GM18870 (cell line): ENCODE measurements at regions not wholly inside any gene's neighbourhood (a gene's known extent, or its start where the extent isn't known, plus 50 kb on each side); places are given as distances from the start of the nearest gene placed in this dataset.
"Not testable (repeated sequence)": the region's sequence is repeated elsewhere in the genome, so short reads cannot be mapped to it uniquely, and the experiment has no call there.

ENCODE experiments used
- ATAC-seq: cut with Tn5 transposase; IDR thresholded peaks from one replicate; pipeline ENCODE4 v1.9.1; 2021; ENCODE audit warnings: moderate library complexity; ENCODE audit not compliant: unreplicated experiment

DNA sequence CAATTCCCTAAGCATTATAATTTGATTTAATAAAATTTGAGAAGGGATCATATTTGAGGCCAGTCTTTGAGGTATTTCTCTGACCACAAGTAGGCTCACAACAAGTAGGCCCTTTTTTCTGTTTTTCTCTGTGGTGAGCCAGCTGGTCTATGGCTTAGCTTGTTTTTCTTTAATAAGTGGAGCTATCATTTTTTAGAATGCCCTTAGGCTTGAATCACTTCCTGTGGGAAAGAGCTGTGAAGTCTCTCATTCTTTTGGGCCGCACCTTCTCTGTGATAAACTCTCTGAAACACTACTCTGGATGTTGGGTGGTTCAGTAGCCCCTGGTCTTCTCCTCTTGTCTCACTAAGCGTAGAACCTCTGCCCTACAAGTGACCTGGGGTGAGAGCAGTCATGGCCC, 235.9 kb downstream of the SUCLG1 start:
- no peak for ATAC-seq

DNA sequence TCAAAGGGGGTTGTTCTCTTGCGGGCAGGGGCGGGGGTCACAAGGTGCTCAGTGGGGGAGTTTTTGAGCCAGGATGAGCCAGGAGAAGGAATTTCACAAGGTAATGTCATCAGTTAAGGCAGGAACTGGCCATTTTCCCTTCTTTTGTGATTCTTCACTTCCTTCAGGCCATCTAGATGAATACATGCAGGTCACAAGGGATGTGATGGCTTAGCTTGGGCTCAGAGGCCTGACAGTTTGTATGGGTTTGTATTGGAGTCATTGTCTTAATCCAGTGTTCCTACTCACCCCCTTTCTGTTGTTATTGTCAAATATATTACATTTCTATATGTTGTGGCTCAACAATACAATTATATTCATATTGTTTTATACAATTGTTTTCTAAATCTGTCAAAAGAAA, 238.0 kb downstream of the SUCLG1 start:
- not testable (repeated sequence) for ATAC-seq

DNA sequence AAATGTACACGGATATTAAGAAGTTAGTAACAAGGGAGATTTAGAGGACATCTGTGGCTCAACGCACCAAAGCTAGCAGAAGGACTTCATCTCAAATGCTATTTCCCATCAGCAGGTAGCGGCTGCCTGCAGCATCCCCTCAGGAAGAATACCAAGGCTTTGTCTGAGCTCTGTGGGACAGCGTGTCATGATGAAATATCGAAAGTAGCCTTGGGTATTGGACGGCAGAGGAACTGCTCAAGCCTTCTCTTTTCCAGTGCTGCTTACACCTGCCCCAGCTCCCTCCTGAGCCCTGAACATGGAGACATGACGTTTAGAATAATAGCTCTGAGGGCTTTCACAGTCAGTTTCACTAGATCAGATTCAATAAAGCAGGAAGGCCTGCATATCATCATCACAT, 241.6 kb downstream of the SUCLG1 start:
- ATAC-seq = no peak

DNA sequence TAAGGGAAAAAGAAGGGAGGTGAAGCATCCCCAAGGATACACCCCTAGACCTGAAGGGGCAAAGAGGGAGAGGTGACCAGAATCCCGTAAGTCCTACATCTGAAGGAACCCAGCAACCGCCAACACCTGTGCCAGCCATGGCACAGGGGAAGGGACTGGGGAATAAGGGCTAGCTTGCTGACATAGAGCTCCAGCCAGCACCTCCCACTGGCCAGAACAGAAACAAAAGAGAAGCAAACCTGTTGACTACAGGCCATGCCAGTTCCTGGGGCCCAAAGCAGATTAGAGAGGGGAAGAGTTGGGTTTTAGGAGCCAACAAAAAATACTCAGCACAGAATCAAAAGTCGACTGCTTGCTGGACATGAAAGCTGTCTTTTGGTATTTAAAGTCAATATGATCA, 244.6 kb downstream of the SUCLG1 start:
- ATAC-seq = no peak

DNA sequence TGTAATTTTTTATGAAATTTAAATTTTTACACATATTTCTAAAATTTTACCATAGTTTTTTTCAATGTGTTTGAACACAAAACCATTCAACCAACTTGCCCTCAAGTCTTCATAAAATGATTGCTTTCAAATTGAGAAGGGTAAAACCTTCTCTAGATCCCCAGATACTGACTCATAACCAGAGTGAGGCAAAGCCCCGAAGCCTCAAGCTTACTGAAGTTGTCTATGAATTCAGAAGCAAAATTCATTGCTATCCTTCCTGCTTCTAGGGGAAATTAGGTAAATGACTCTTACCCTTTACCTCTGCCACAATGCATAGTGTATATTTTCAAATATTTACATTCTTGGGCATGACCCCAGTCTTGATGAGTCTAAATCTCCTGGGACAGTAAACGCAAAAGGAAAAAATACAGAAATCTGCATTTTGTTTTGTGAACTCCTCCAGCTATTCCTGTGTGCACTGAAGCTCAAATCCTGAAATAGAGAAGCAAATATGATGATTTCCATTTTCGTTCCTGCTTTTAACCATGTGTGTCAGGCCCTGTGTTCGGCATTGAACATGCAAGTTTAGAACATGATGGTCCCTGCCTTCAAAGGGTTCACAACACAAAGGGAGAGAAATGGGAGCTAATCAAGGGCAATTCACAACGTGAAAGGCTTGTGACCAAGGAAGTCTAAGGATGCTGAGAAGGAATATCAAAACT, 246.3 kb downstream of the SUCLG1 start:
- peak; percentile 90 for ATAC-seq

DNA sequence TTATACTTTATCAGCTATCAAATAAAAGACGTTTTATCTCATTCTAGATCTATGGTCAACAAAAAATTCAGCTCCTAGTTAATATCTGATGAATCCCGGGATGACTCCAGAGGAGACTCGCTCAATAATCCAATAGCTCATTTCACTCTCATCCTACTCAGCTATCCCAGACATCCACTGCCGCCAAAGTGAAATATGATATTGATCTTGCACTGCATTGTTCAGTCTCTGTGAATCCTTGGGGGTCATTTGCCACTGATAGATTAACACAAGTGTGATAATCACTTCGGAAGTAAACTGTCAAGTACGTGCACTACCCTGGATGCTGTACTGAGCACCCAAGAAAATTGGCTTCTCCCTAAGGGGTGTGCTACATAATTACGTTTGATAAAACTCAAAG, 249.1 kb downstream of the SUCLG1 start:
- ATAC-seq = no peak

DNA sequence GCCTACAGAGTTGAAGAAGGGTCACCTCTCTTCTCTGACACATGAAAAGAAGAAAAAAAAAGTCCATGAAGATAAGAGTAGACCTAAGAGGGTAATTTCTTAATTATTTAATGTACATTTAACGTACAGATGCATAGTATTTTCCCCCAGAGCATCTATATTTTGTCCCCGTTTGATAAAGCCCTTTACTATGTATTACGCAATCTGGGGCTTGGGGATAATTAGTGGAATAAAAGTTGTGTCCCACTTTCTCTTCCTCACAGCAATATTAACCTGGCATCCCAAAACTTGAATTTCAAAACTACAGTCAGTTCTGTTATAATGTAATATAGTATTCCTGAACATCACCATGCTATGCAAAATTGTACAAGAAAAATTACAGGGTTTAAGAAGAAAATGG, 254.1 kb downstream of the SUCLG1 start:
- no peak for ATAC-seq

DNA sequence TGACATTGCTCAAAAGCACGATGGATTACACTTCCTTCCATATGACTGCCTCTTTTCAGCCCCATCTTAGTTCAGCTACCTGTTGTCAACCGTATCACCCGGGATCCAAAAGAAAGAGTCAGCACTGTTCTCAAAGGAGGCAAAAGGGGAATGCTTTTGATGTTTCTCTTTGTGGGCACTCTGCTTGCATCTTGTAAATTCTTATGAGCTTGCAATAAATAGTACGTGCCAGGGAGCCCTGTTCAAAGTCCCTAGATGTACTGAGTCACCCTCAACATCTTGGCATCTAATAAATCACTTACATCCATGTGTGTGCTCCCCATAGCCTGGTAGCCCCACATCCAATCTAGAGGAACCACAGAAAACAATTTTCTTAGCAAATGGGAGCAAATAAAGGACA, 256.9 kb downstream of the SUCLG1 start:
- no peak for ATAC-seq

DNA sequence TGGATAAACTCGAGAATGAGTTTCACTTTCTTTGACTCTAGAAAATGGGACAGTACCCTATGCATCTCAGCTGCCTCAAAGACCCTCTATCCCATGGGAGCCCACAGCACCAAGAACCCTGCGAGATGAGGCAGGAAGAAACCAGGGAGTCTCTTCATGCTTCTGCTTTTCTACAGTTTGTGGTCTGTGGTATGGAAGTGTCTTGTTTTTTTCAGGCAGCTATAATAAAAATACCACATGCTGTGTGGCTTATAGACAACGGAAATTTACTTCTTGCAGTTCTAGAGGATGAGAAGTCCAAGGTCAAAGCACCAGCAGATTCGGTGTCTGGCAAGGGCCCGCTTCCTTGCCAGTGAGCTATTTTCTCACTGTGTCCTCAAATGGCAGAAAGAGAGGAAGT, 257.9 kb downstream of the SUCLG1 start:
- ATAC-seq = no peak

DNA sequence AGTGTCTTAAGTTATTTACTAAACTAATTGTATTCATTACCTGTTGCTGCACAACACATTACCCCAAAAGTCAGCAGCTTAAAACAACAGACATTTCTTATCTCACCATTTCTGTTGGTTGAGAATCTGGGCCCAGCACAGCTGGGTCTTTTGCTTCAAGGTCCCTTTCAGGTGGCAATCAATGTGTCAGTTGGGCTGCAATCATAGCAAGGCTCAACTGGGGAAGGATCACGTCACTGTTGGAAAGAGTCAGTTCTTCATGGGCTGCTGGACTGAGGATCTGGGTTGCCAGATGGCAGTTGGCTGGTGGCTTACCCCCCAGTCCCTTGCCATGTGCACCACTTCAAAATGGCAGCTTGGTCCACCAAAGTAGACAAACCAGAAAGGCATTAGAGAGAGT, 261.2 kb downstream of the SUCLG1 start:
- ATAC-seq = no peak

DNA sequence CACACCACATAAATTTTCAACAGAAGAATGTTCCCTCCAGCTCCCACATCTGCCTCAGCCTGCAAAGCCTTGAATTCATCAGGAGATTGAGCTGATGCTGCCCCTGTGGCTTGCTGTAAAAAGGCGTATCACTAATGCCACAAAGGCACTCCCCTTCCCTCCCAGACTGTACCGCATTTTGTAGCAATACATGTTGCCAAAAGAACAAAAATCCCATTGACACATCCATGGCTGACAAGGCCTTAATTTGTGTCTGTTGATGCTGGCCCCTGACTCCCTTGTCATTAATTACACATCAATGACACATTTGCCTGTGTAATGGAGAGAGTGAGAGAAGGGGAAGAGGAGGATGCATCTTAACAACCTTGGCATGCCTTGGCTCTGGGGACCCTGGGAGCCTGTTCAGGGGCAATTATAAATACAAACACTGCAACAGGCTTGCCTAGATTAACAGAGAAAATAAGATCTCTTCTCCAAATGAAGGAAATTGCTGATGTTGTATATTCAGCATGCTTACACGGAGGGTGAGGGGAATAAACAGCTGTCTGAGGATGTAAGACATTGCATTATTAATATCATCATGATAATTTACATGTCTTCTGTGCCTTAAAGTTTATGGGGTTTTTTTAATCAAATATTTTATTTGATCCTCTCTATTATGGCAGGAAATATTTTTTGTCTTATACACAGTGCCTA, 264.0 kb downstream of the SUCLG1 start:
- no peak for ATAC-seq

DNA sequence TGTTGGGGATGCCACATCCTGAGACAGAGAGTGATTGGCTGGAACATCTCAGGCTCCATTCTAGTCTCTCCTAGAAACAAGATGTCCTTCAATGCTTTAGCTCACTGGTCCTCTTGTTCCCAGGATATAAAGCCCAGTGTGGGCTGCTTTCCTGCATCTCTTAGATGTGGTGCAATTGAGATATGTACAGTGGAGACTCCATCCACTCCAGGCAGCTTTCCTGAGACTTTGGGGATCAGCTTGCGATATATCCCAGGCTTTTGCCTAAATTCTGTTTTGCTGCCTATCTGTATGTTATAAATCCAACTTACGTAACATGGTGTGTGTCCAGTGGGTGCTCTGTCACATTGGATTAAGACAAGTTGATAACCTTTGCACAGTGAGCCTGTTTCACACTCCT, 264.9 kb downstream of the SUCLG1 start:
- ATAC-seq = no peak

DNA sequence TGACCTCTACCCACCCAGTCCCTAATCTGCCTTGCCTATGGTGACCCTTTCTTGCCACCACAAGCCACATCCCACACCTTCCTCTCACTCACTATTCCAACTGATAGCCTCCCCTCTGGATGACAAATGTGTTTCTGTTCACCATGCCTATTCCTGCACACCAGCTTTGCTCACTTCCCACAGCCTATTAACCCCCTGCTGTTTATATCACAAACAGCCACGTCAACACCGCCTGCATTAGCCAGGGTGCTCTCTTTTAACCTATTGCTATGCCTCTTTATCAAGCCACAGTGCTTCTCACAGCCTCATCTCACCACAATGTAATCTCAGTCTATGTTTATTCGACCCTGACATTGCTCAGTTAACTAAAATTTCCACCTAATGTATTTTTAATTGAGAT, 271.8 kb downstream of the SUCLG1 start:
- ATAC-seq = no peak

DNA sequence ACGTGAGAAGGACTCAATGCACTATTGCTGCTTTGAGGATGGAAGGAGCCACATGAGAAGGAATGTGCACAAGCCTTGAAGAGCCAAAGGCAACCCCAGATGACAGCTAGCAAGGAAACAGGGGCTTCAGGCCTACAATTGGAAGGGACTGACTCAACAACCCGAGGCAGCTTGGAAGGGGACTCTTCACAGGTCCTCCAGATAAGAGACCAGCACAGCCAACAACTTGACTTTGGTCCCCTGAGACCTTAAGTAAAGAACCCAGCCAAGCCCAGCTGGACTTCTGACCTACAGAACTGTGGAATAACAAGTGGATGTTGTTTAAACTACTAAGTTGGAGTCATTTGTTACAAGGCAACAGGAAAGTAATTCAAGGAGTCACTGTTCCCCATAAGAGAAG, 277.2 kb downstream of the SUCLG1 start:
- no peak for ATAC-seq

DNA sequence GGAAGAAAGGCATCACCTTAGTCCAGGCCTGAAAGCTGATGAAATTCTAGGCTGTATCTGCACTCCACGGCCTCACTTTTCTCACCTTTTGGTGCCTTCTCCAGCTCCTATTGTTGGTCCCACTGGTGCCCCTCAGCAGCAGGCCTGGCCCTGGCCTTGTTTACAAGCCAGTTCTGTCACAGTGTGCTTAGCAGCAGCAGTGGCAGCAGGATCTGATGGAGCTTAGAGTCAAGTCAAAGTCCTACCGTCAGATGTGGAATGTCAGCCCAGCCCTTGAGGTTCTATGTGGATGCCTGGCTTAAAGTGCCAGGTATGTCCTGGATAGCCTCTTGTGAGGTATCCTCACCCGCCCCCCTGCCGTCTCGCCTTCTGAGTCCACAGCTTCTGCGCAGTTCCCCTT, 281.3 kb downstream of the SUCLG1 start:
- no peak for ATAC-seq

DNA sequence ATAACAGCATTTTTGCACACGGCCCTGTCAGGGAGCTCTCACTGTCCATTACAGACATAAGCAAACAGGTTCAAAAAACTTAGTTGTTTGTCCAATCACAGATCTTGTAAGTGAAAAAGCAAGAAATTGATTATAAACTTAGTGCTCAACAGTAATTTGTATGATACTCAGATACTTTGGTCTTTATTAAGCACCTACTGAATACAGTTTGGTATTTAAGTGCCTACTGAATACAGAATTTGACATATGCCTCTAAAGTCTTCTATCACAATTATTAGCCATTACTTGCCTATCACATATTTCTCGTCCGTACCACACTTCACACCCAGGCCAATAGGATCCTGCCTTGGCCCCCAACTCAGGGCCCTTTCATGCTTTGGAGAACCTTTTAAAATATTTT, 283.1 kb downstream of the SUCLG1 start:
- no peak for ATAC-seq

DNA sequence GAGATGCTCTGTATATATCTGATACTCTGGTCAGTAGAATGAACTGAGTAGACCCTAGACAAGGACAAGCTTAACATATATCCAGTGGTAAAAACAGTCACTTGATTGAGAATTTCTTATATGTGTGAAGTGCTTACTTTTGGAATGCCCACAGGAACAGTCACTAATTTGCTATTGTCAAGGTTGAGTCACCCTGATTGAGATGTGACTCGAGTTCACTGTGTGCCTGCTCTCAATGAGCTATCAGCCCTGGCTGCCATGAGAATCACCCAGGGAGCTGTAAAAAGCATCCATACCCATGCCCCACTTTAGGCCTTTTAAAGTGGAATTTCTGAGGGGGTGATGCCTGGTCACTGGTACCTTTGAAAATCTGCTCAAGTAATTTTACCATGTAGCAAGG, 283.7 kb downstream of the SUCLG1 start:
- no peak for ATAC-seq

DNA sequence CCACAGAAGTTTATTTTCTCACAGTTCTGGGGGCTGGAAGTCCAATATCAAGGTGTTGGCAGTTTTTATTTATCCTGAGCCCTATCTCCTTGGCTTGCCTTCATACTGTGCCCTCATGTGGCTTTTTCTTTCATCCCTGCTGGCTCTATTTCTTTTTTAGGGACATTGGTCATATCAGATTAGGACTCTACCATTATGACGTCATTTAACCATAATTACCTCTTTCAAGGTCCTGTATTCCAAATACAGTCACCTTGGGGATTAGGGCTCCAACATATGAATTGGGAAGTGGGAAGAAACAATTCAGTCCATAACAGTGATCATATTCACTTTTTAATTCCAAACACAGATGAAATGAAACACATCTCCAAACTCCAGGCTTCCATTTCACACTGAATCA, 286.0 kb downstream of the SUCLG1 start:
- ATAC-seq = no peak

DNA sequence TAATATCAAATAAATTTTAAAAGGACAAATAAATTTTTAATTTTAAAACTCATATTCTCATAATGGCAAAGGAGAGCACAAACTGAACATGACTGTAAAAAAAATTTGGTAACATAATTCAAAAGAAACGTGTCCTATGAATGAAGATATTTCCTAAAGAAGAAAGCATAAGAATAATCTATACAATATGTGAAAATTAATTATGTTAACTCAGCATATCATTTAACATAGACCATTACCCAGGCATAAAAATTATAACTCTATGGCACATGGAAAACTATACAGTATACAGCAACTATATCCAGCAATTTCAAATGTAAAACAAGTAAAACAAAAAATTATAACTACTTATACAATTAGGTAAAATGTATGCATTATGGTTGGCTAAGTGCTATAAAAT, 288.1 kb downstream of the SUCLG1 start:
- no peak for ATAC-seq

DNA sequence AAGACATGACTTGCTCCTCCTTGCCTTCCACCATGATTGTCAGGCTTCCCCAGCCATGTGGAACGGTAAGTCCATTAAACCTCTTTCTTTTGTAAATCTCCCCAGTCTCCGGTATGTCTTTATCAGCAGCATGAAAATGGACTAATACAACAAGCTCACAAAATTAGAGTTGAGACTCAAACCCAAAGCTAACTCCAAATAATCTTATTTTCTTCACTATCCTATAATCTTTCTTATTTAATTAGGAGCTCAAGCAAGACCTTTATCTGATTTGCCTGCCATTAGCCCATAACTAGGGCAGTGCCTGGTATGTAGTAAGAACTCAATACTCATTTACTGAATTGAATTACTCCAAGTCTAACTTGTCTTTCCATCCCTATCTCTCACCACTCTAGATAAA, 289.2 kb downstream of the SUCLG1 start:
- ATAC-seq = no peak

DNA sequence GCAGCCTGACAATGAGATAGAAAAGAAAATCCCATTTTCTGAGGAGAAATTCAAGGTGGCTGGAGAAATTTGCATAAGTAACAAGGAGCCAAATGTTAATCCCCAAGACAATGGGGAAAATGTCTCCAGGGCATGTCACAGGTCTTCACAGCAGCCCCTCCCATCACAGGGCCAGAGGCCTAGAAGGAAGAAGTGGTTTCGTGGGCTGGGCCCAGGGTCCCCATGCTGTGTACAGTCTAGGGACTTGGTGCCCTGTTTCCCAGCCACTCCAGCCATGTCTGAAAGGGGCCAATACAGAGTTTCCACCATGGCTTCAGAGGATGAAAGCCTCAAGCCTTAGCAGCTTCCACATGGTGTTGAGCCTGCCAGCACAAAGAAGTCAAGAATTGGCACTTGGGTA, 290.5 kb downstream of the SUCLG1 start:
- not testable (repeated sequence) for ATAC-seq

DNA sequence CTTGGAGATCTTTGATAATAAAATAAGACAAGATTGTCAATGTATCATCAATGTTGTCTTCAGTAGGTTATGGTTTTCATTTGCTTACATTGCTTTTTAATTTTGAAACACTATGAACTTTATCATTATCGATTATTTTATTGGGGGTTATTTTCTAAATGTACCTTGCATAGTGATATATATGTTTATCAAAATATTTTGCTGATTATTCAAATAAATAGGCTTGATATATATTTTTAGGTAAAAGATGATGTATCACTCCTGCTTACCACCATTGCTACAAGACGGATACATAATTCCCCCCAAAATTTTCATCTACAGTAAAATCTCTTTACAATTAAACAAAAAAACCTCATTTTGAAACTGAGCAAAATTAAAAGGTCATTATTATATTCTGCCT, 293.8 kb downstream of the SUCLG1 start:
- no peak for ATAC-seq

DNA sequence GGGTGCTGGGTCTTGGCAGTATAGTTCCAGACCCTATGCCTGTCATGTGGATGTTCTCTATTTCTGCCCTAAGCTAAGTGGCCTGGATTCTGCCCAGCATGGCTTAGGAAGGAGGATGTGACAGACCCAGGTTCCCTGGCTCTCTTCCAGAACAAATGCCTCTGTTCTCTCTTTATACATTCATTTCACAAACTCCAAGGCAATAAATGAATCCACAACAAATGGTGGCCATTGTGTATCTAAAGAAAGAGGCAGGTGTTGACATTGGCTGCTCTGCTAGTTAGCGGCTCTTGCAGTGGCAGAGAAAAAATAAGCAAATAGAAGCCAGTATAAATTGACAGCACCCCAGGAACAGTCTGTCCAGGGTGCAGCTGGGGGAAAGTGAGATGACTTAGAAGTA, 298.6 kb downstream of the SUCLG1 start:
- ATAC-seq = no peak
